H1 (cell line): ENCODE measurements at regions not wholly inside any gene's neighbourhood (a gene's known extent, or its start where the extent isn't known, plus 50 kb on each side); places are given as distances from the start of the nearest gene placed in this dataset.

Source experiments
- CTCF ChIA-PET: fragments of 300-600 bp; sonication (Branson Sonifier 250); formaldehyde crosslinking; loops from one replicate; lab custom pipeline; 2021; ENCODE audit not compliant: partially characterized antibody; lab: Charles Lee
- POLR2A ChIA-PET: fragments of 300-600 bp; sonication (Branson Sonifier 250); formaldehyde crosslinking; loops from one replicate; lab custom pipeline; 2021; ENCODE audit warnings: inconsistent platforms; ENCODE audit not compliant: partially characterized antibody; lab: Charles Lee
- DNase-seq, 2 experiments: peaks; one replicate each; pipeline versions ENCODE4 v3.0.0 to v3.0.0-alpha.2; 2010 to 2022; ENCODE audit warnings: low spot score in 2 of 2, low read depth in 1 of 2, mixed read lengths in 1 of 2
- FAIRE-seq: peaks from 2 replicates; lab custom pipeline; 2011; peaks lifted over from hg19 to GRCh38; lab: Jason Lieb, UNC
- H2AFZ ChIP-seq: 2 replicates; pipeline ENCODE4 v1.8.1; 2012; ENCODE audit warnings: low read length, inconsistent platforms
- H2AK5ac ChIP-seq: 2 replicates; pipeline ENCODE4 v1.6.1; 2013; ENCODE audit warnings: low read depth, low read length
- H2BK120ac ChIP-seq: replicated peaks from 2 replicates; pipeline ENCODE3; 2013; ENCODE audit warnings: low read depth, low read length, inconsistent platforms
- H2BK12ac ChIP-seq: 2 replicates; pipeline ENCODE4 v1.6.1; 2013; ENCODE audit warnings: low read depth, low read length
- H2BK15ac ChIP-seq: 2 replicates; pipeline ENCODE4 v1.6.1; 2013; ENCODE audit warnings: low read length
- H2BK20ac ChIP-seq: 2 replicates; pipeline ENCODE4 v1.6.1; 2013; ENCODE audit warnings: low read length
- H2BK5ac ChIP-seq: 2 replicates; pipeline ENCODE4 v1.6.1; 2013; ENCODE audit warnings: low read depth, low read length
- H3K14ac ChIP-seq: 2 replicates; pipeline ENCODE4 v1.6.1; 2013; ENCODE audit warnings: inconsistent platforms; ENCODE audit not compliant: insufficient read length
- H3K18ac ChIP-seq: 2 replicates; pipeline ENCODE4 v1.6.1; 2013; ENCODE audit warnings: low read length; ENCODE audit errors: extremely low read depth
- H3K23ac ChIP-seq: 2 replicates; pipeline ENCODE4 v1.6.1; 2013; ENCODE audit warnings: inconsistent platforms; ENCODE audit not compliant: insufficient read length
- H3K23me2 ChIP-seq: 2 replicates; pipeline ENCODE4 v1.6.1; 2013; ENCODE audit warnings: low read depth, low read length
- H3K27ac ChIP-seq: 2 replicates; pipeline ENCODE4 v1.6.1; 2011; ENCODE audit warnings: low read depth, low read length, inconsistent platforms
- H3K27me3 ChIP-seq, 4 experiments: replicated peaks in 1 of 4; 1 replicate in 1 of 4; 2 replicates in 3 of 4; pipeline versions ENCODE4 v1.6.1 to v1.8.1; 2011 to 2013; ENCODE audit warnings: low read length in 3 of 4, mild to moderate bottlenecking in 3 of 4, inconsistent platforms in 2 of 4, mixed read lengths in 2 of 4, moderate library complexity in 1 of 4; ENCODE audit not compliant: control insufficient read depth in 3 of 4, insufficient read depth in 3 of 4; ENCODE audit errors: extremely low read depth in 1 of 4
- H3K36me3 ChIP-seq, 4 experiments: 2 replicates each; pipeline versions ENCODE4 v1.6.1 to v1.8.1; 2011 to 2013; ENCODE audit warnings: mild to moderate bottlenecking in 4 of 4, low read length in 3 of 4, moderate library complexity in 2 of 4, control low read depth in 1 of 4, inconsistent platforms in 1 of 4; ENCODE audit not compliant: insufficient read depth in 4 of 4, control insufficient read depth in 2 of 4
- H3K4ac ChIP-seq: replicated peaks from 2 replicates; pipeline ENCODE3; 2013; ENCODE audit warnings: low read length, low read depth, mixed read lengths, inconsistent platforms; ENCODE audit not compliant: insufficient read length
- H3K4me1 ChIP-seq, 4 experiments: replicated peaks in 1 of 4; 1 replicate in 1 of 4; 2 replicates in 3 of 4; pipeline versions ENCODE4 v1.6.1 to v1.8.1; 2011 to 2013; ENCODE audit warnings: low read length in 3 of 4, inconsistent platforms in 2 of 4, mixed read lengths in 1 of 4; ENCODE audit not compliant: insufficient read depth in 4 of 4, control insufficient read depth in 3 of 4
- H3K4me2 ChIP-seq, 2 experiments: 2 replicates each; pipeline versions ENCODE4 v1.6.1 to v1.8.1; 2011 to 2013; ENCODE audit warnings: low read depth in 2 of 2, low read length in 2 of 2, control low read depth in 1 of 2, inconsistent platforms in 1 of 2, mild to moderate bottlenecking in 1 of 2; ENCODE audit not compliant: insufficient read depth in 1 of 2
- H3K4me3 ChIP-seq, 4 experiments: fragments of 200-600, 300-600 bp in 1 of 4; sonication (generic), shearing (Covaris generic), sonication (Bioruptor Twin) in 1 of 4; 2 replicates each; pipeline versions ENCODE4 v1.5.1 to v1.8.1; 2011 to 2016; ENCODE audit warnings: low read length in 4 of 4, low read depth in 3 of 4, control low read depth in 2 of 4, inconsistent platforms in 2 of 4, mild to moderate bottlenecking in 2 of 4, mixed read lengths in 1 of 4, moderate library complexity in 1 of 4; ENCODE audit not compliant: insufficient read depth in 2 of 4; ENCODE audit errors: extremely low read depth in 1 of 4
- H3K56ac ChIP-seq: replicated peaks from 2 replicates; pipeline ENCODE3; 2013; ENCODE audit warnings: low read depth, mild to moderate bottlenecking, mixed read lengths, low read length, inconsistent platforms; ENCODE audit not compliant: insufficient read length
- H3K79me1 ChIP-seq: 2 replicates; pipeline ENCODE4 v1.6.1; 2013; ENCODE audit warnings: low read depth, low read length, control low read depth
- H3K79me2 ChIP-seq, 2 experiments: 2 replicates each; pipeline versions ENCODE4 v1.6.1 to v1.8.1; 2012 to 2013; ENCODE audit warnings: low read length in 2 of 2, mild to moderate bottlenecking in 2 of 2, inconsistent platforms in 1 of 2; ENCODE audit not compliant: insufficient read depth in 2 of 2, control insufficient read depth in 1 of 2
- H3K9ac ChIP-seq, 4 experiments: replicated peaks in 1 of 4; 1 replicate in 1 of 4; 2 replicates in 3 of 4; pipeline versions ENCODE4 v1.6.1 to v1.8.1; 2011 to 2013; ENCODE audit warnings: low read depth in 3 of 4, low read length in 3 of 4, control low read depth in 2 of 4, mild to moderate bottlenecking in 2 of 4, moderate library complexity in 2 of 4, inconsistent platforms in 1 of 4; ENCODE audit errors: extremely low read depth in 1 of 4
- H3K9me3 ChIP-seq, 2 experiments: 2 replicates each; pipeline versions ENCODE4 v1.6.1 to v1.8.1; 2012 to 2013; ENCODE audit warnings: mild to moderate bottlenecking in 2 of 2, moderate library complexity in 2 of 2, control low read depth in 1 of 2, inconsistent platforms in 1 of 2, low read depth in 1 of 2, low read length in 1 of 2, mixed read lengths in 1 of 2; ENCODE audit not compliant: insufficient read depth in 2 of 2
- H4K20me1 ChIP-seq, 2 experiments: replicated peaks in 1 of 2; 2 replicates each; pipeline versions ENCODE3 to v1.8.1; 2011 to 2013; ENCODE audit warnings: inconsistent platforms in 2 of 2, low read length in 2 of 2, mild to moderate bottlenecking in 1 of 2; ENCODE audit not compliant: insufficient read depth in 2 of 2, control insufficient read depth in 1 of 2
- H4K5ac ChIP-seq: 2 replicates; pipeline ENCODE4 v1.6.1; 2013; ENCODE audit warnings: low read length, low read depth, mixed read lengths, inconsistent platforms; ENCODE audit not compliant: insufficient read length
- H4K8ac ChIP-seq: 2 replicates; pipeline ENCODE4 v1.8.0; 2013; ENCODE audit warnings: mild to moderate bottlenecking, moderate library complexity, low read length, inconsistent platforms; ENCODE audit not compliant: insufficient read depth; ENCODE audit errors: extremely low read depth
- H4K91ac ChIP-seq: replicated peaks from 2 replicates; pipeline ENCODE3; 2013; ENCODE audit warnings: low read length, mixed read lengths, inconsistent platforms; ENCODE audit not compliant: insufficient read length
- CTBP2 ChIP-seq: IDR thresholded peaks from 2 replicates; pipeline ENCODE4 v1.7.0; 2011; ENCODE audit warnings: borderline replicate concordance, mild to moderate bottlenecking, moderate library complexity, mixed read lengths, low read length; ENCODE audit not compliant: insufficient read depth, insufficient read length
- WGBS, 2 experiments: shearing (Covaris generic) in 1 of 2; methylation state at CpG; one replicate each; pipeline versions ENCODE4 v1.1.6 to v1.1.7; 2013 to 2015; ENCODE audit warnings: low lambda C conversion rate in 2 of 2, mixed read lengths in 2 of 2, inconsistent platforms in 1 of 2, low coverage in 1 of 2, missing lambda C conversion rate in 1 of 2; ENCODE audit not compliant: insufficient replicate concordance in 2 of 2, insufficient coverage in 1 of 2, insufficient read length in 1 of 2; ENCODE audit errors: extremely low coverage in 1 of 2, missing lambda C conversion rate in 1 of 2; 5-methylcytosine and 5-hydroxymethylcytosine counted together

DNA sequence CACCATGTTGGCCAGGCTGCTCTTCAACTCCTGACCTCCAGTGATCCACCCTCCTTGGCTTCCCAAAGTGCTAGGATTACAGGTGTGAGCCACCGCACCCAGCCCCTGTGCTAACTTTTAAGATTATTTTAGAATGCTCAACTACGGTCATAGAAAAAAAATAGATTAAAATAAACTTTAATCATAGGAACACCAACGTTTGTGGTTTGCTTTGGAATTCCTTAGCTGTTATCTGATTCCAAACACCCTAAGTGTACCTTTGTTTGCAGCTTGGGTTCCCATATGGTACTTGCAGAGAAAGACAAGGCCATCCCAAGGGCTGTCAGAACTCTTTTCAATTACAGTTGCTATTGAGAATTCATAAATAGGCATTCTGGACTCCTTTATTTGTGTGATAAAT is 90.1 kb upstream of the EFHC2 start:
- Histone ChIP-seq H4K8ac (no peak overlapping the region), H2BK5ac (no peak overlapping the region), H2AFZ (no peak overlapping the region), H3K9me3 (no peaks in the 10 kb centered on the region), H3K4me2 (no peak overlapping the region), H3K23ac (no peak overlapping the region), H4K91ac (no peak overlapping the region), H3K14ac (no peak overlapping the region), H3K23me2 (no peaks in the 10 kb centered on the region), H3K9ac (no peak overlapping the region), H3K79me2 (no peaks in the 10 kb centered on the region), H2AK5ac (no peak overlapping the region), H2BK12ac (no peak overlapping the region), H2BK20ac (no peak overlapping the region), H2BK15ac (no peak overlapping the region), H3K4ac (no peak overlapping the region), H3K18ac (no peak overlapping the region), H3K56ac (no peak overlapping the region), H3K79me1 (no peaks in the 10 kb centered on the region), H3K4me1 (no peaks in the 10 kb centered on the region), H4K5ac (no peak overlapping the region), H2BK120ac (no peak overlapping the region), H3K27me3 (no peaks in the 10 kb centered on the region), H4K20me1 (no peaks in the 10 kb centered on the region), H3K36me3 (no peaks in the 10 kb centered on the region), H3K27ac (no peak overlapping the region), H3K4me3 (no peak overlapping the region)
- POLR2A ChIA-PET = no interaction called here
- no peak for DNase-seq
- CTCF ChIA-PET = no interaction called here
- WGBS, 2 experiments = 95% methylated on average over 3 of the region's 3 CpGs; no CpG with 5 or more reads in 1 of the 2 experiments
- FAIRE-seq = no peak
- TF ChIP-seq CTBP2 = no peak
